ENCODE measurements at regions not wholly inside any gene's neighbourhood (a gene's known extent, or its start where the extent isn't known, plus 50 kb on each side); places are given as distances from the start of the nearest gene placed in this dataset.
"Not testable (repeated sequence)": the region's sequence is repeated elsewhere in the genome, so short reads cannot be mapped to it uniquely, and the experiment has no call there.

GRCh38 chr2:110291909-110292579, 79.7 kb upstream of the MTLN start:
- DNase-seq (ENCODE audit: low spot score) = not testable (repeated sequence)

- not testable (repeated sequence) for DNase-seq (ENCODE audit: low spot score)
Measured at GRCh38 chr2:110287817-110288216, 75.5 kb upstream of the MTLN start.

DNA sequence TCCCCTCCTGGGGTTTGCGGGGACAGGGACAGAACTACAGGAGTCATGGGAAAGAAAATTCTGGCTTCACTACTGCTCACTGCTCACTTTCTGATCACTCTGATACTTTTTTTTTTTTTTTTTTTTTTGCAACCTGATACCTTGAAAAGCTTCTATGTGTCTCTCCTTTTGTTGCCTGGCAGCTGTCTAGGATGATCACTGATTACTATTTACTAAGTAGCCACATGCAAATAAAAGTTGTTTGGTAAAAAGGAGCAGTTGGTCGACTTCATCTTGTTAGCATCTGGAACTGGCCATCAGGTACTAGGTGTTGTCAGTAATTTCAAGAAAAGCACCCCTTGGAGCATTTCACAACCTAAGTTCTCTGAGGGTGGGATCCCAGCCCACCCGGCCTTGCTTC, 74.9 kb upstream of the MTLN start:
- DNase-seq (ENCODE audit: low spot score) = not testable (repeated sequence)

- DNase-seq (ENCODE audit: low spot score) = not testable (repeated sequence)
Measured at GRCh38 chr2:110285002-110285401, 72.7 kb upstream of the MTLN start.

DNA sequence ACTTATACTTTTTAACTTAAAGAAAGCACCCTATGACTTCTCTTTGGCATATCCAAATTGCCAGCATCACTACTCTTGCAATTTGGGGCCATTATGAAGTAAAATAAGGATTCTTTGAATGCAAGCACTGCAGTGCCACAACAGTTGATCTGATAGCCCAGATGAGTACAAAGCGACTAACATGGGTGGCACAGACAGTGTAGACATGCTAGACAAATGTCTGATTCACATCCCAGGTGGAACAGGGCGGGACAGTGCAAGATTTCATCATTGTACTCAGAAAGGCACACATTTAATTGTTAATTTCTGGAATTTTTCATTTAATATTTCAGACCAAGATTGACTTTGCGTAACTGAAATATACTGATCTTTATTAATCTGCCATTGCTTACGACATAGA, 68.5 kb upstream of the MTLN start:
- DNase-seq (ENCODE audit: low spot score) = not testable (repeated sequence)

DNA sequence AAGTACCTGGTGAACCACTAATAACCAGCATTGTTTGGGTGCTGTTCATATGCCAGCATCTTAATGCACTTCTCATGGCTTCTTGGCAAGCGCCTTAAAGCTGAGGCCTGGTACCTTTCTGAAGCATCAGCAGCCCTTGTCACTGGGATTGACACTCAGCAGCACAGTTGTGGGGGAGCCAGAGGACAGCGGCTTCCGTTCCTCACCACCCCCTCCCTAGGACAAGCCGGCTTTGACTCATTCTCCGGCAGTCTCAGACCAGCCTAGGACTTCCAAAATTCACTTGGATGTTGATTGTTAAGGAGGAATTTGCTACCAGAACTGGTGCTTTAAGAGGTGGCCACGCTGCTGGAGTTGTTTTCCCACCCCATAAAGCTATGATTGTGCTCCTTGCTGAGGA, 64.7 kb upstream of the MTLN start:
- DNase-seq (ENCODE audit: low spot score) = not testable (repeated sequence)

DNA sequence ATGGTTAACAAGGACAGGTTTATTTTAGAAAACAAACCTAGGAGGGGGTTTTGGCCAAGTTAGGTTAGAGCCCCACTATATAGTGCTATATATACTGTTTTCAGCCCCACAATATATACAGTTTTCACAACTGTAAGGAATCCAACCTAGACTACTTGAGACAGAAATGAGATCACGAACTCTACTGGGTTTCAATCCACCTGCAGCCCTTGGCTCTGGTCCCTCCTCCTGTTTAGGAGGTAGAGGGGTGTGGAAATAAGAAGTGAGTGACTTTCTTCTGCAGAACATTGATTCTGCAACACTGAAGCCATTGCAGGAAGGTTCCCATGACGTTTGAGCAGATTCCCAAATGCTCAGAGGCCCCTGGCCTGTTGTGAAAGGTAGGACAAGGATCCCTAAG, 63.7 kb upstream of the MTLN start:
- DNase-seq (ENCODE audit: low spot score) = not testable (repeated sequence)

- DNase-seq (ENCODE audit: low spot score) = not testable (repeated sequence)
Measured at GRCh38 chr2:110269674-110270073, 57.3 kb upstream of the MTLN start.

GRCh38 chr2:110267828-110268407, 55.6 kb upstream of the MTLN start:
- not testable (repeated sequence) for DNase-seq (ENCODE audit: low spot score)

GRCh38 chr2:110264804-110265203, 52.5 kb upstream of the MTLN start:
- DNase-seq (ENCODE audit: low spot score) = not testable (repeated sequence)

GRCh38 chr2:110264076-110264681, 51.8 kb upstream of the MTLN start:
- DNase-seq (ENCODE audit: low spot score) = not testable (repeated sequence)

DNA sequence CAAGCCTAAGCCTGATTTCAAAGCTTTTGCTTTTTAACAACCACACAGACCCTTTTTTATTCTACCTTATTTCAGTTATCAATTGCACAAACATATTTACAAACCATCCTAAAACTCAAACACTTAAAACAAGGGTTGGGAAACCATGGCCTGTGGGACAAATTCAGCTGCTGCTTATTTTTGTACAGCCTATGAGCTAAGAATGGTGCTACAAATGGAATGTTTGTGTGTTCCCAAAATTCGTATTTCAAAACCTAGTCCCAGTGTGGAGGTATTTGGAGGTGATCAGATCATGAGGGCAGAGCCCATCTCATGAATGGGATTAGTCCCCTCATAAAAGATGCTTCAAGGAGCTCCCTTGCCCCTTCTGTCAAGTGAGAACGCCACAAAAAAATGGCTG, 51.1 kb upstream of the MTLN start:
- DNase-seq (ENCODE audit: low spot score) = not testable (repeated sequence)
